Upper lobe of left lung (tissue), 6 donors: ENCODE measurements at regions not wholly inside any gene's neighbourhood (a gene's known extent, or its start where the extent isn't known, plus 50 kb on each side); places are given as distances from the start of the nearest gene placed in this dataset.
"Not testable (repeated sequence)": the region's sequence is repeated elsewhere in the genome, so short reads cannot be mapped to it uniquely, and the experiment has no call there.

Experiments used
- ATAC-seq, 2 donors: fragments of 200-7000 bp; cut with Tn5 transposase; one replicate each; pipeline ENCODE4 v1.9.1; 2022; ENCODE audit warnings: mild to moderate bottlenecking in 2 of 2, moderate library complexity in 2 of 2; ENCODE audit not compliant: low FRiP score in 2 of 2
- DNase-seq, 2 donors: peaks; one replicate each; pipeline ENCODE4 v3.0.0-alpha.2; 2019 to 2020
- H3K27ac ChIP-seq, 4 donors: fragments of 200-600 bp; sonication (generic); one replicate each; pipeline ENCODE4 v1.5.1; 2016 to 2019
- H3K27me3 ChIP-seq, 4 donors: fragments of 200-600 bp; sonication (generic); one replicate each; pipeline ENCODE4 v1.5.1; 2017 to 2019
- H3K36me3 ChIP-seq, 4 donors: fragments of 200-600 bp; sonication (generic); one replicate each; pipeline ENCODE4 v1.5.1; 2016 to 2019
- H3K4me1 ChIP-seq, 4 donors: fragments of 200-600 bp; sonication (generic); one replicate each; pipeline ENCODE4 v1.5.1; 2018 to 2019
- H3K4me3 ChIP-seq, 4 donors: fragments of 200-600 bp; sonication (generic); one replicate each; pipeline ENCODE4 v1.5.1; 2017 to 2019; ENCODE audit warnings: mild to moderate bottlenecking in 2 of 4, moderate library complexity in 1 of 4
- H3K9me3 ChIP-seq, 4 donors: fragments of 200-600 bp; sonication (generic); one replicate each; pipeline ENCODE4 v1.5.1; 2018 to 2019
- EP300 ChIP-seq, 4 donors: sonication (generic); formaldehyde crosslinking; IDR thresholded peaks; one replicate each; pipeline ENCODE4 v1.5.1; 2017; ENCODE audit warnings: antibody characterized with exemption in 4 of 4, control low read depth in 2 of 4
- POLR2A ChIP-seq, 4 donors: fragments of 450-650 bp; IDR thresholded peaks; one replicate each; pipeline ENCODE4 v1.5.1; 2016 to 2017; ENCODE audit warnings: antibody characterized with exemption in 4 of 4, mild to moderate bottlenecking in 2 of 4
- POLR2AphosphoS5 ChIP-seq, 2 donors: sonication (generic); formaldehyde crosslinking; IDR thresholded peaks; one replicate each; pipeline ENCODE4 v1.5.1; 2017; ENCODE audit warnings: antibody characterized with exemption in 2 of 2
- WGBS, 2 donors: methylation state at CpG; one replicate each; pipeline ENCODE4 v1.1.5; 2017 to 2018; 5-methylcytosine and 5-hydroxymethylcytosine counted together
- TF ChIP-seq, protein P1 (sequence below), 6 experiments: fragments of 450-650 bp in 4 of 6; fragments of 200-600 bp in 2 of 6; sonication (generic) in 2 of 6; IDR thresholded peaks; one replicate each; pipeline ENCODE4 v1.5.1; 2016 to 2019; ENCODE audit warnings: antibody characterized with exemption in 6 of 6
- donor health status: DM: no; HTN: no; CAD: no; lungs with moderate emphysema.
- donor health status: DM: no; HTN: yes; CAD: no; lungs with severe emphysema.

DNA sequence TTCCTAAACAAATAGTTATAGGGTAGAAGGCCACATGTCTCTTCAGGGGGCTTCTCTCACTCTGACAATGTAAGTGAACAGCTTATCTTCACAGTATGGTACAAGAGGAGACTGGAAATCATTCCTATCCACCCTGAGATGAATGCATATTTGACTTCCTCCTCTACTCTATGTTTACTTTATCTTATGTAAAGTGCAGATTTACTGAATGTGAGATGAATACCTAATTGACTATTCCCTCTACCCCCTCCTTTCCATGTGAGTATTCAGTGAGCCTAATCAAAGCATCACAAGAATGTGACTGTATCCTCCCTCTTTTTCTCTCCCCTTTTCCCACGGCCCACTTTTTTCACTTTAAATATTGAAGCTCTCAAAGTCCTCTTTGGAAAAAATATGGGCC lies 132.5 kb downstream of the BACH1 start:
- Histone ChIP-seq H3K27me3 (no peaks in the 10 kb centered on the region), H3K27ac (no peak overlapping the region), H3K4me1 (no peaks in the 10 kb centered on the region), H3K36me3 (no peaks in the 10 kb centered on the region), H3K9me3 (no peaks in the 10 kb centered on the region), H3K4me3 (no peak overlapping the region)
- no peak for DNase-seq
- no peak for ATAC-seq
- TF ChIP-seq POLR2A (IDR thresholded peaks at IDR 0.05) (no peak), EP300 (IDR thresholded peaks at IDR 0.05) (no peak), POLR2AphosphoS5 (IDR thresholded peaks at IDR 0.05) (no peak)
- TF ChIP-seq, protein P1, sequence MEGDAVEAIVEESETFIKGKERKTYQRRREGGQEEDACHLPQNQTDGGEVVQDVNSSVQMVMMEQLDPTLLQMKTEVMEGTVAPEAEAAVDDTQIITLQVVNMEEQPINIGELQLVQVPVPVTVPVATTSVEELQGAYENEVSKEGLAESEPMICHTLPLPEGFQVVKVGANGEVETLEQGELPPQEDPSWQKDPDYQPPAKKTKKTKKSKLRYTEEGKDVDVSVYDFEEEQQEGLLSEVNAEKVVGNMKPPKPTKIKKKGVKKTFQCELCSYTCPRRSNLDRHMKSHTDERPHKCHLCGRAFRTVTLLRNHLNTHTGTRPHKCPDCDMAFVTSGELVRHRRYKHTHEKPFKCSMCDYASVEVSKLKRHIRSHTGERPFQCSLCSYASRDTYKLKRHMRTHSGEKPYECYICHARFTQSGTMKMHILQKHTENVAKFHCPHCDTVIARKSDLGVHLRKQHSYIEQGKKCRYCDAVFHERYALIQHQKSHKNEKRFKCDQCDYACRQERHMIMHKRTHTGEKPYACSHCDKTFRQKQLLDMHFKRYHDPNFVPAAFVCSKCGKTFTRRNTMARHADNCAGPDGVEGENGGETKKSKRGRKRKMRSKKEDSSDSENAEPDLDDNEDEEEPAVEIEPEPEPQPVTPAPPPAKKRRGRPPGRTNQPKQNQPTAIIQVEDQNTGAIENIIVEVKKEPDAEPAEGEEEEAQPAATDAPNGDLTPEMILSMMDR (IDR thresholded peaks at IDR 0.05): no peak
- 75 to 91% methylated on average over 1 of the region's 1 CpG for WGBS, 2 donors

DNA sequence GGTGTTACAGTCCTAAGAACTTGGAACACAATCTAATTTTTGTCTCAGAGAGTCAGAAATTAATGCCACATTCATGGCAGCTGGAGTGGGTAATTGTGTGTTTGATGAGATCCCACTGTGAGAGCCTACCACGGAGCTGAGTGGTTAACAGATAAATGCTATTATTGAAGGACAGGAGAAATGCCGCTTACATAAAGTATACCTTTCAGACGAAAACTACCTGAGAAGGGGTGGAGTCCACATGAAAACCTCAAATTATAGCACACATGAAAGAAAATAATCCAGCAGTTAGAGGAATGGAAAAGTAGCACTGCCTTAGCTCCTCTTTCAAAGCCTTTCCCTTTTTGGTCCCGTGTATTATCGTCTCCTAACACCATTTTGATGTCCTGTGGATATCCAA lies 133.0 kb downstream of the BACH1 start:
- H3K4me1 ChIP-seq: no peaks in the 10 kb centered on the region
- H3K9me3 ChIP-seq: no peaks in the 10 kb centered on the region
- TF ChIP-seq POLR2A (IDR thresholded peaks at IDR 0.05): no peak
- no peak for TF ChIP-seq EP300 (IDR thresholded peaks at IDR 0.05)
- no peak for TF ChIP-seq POLR2AphosphoS5 (IDR thresholded peaks at IDR 0.05)
- TF ChIP-seq, protein P1 (IDR thresholded peaks at IDR 0.05): no peak
- ATAC-seq (no peak), DNase-seq (no peak)
- no peak overlapping the region for H3K4me3 ChIP-seq
- 91 to 95% methylated on average over 5 of the region's 5 CpGs for WGBS, 2 donors
- no peaks in the 10 kb centered on the region for H3K27me3 ChIP-seq
- H3K27ac ChIP-seq: no peak overlapping the region
- no peaks in the 10 kb centered on the region for H3K36me3 ChIP-seq

DNA sequence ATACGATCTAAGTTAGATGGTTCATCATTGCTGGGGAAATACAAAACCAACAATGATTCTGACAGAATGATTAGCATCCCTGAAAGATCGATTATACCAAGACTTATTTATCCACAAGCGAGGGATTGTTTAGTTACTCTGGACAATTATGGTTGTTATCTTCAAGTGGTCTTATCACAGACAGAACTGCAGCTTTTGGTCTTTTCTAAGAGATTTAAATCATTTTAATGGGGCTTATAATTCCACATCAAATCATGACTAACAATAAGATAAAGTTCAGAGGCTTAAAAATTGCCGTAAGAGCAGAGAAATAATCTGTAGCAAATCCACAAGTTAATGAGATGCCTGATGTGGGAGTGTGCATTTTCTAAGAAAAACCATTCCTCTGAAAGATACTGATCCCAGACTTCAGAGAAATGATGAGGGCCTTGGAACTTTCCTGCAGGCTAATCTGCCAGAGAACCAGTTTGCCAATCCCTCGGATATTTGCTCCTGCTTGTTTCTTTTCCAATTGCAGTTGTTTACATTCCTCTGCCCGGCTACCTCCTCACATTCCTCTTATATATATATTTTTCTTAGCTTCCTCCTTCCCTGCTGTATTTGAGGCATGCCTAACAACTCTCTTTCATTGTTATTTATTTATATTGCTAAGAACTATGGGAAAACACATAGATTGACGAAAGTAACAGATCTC lies 134.8 kb downstream of the BACH1 start:
- H3K4me1 ChIP-seq: no peaks in the 10 kb centered on the region
- no peak for DNase-seq
- no peak overlapping the region for H3K27ac ChIP-seq
- no peaks in the 10 kb centered on the region for H3K27me3 ChIP-seq
- no peak for TF ChIP-seq EP300 (IDR thresholded peaks at IDR 0.05)
- no peak for TF ChIP-seq POLR2AphosphoS5 (IDR thresholded peaks at IDR 0.05)
- TF ChIP-seq, protein P1 (IDR thresholded peaks at IDR 0.05): no peak
- TF ChIP-seq POLR2A (IDR thresholded peaks at IDR 0.05): no peak
- H3K4me3 ChIP-seq: no peak overlapping the region
- no peaks in the 10 kb centered on the region for H3K9me3 ChIP-seq
- 66 to 69% methylated on average over 7 of the region's 7 CpGs for WGBS, 2 donors
- ATAC-seq: no peak
- H3K36me3 ChIP-seq: no peaks in the 10 kb centered on the region

DNA sequence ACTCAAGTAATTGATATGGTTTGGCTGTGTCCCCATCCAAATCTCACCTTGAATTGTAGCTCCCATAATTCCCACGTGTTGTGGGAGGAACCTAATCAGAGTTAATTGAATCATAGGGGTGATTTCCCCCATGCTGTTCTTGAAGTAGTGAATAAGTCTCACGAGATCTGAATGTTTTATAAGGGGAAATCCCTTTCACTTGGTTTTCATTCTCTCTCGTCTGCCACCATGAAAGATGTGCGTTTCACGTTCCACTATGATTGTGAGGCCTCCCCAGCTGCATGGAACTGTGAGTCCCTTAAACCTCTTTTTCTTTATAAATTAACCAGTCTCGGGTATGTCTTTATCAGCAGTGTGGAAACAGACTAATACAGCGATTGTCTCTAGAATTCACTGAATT lies 135.4 kb downstream of the BACH1 start:
- Histone ChIP-seq H3K4me1 (no peaks in the 10 kb centered on the region), H3K4me3 (no peak overlapping the region), H3K27ac (no peak overlapping the region), H3K27me3 (no peaks in the 10 kb centered on the region), H3K36me3 (no peaks in the 10 kb centered on the region), H3K9me3 (no peaks in the 10 kb centered on the region)
- 79 to 89% methylated on average over 7 of the region's 7 CpGs for WGBS, 2 donors
- no peak for ATAC-seq
- no peak for TF ChIP-seq POLR2A (IDR thresholded peaks at IDR 0.05)
- TF ChIP-seq, protein P1 (IDR thresholded peaks at IDR 0.05): no peak
- TF ChIP-seq POLR2AphosphoS5 (IDR thresholded peaks at IDR 0.05): no peak
- TF ChIP-seq EP300 (IDR thresholded peaks at IDR 0.05): no peak
- DNase-seq: no peak

DNA sequence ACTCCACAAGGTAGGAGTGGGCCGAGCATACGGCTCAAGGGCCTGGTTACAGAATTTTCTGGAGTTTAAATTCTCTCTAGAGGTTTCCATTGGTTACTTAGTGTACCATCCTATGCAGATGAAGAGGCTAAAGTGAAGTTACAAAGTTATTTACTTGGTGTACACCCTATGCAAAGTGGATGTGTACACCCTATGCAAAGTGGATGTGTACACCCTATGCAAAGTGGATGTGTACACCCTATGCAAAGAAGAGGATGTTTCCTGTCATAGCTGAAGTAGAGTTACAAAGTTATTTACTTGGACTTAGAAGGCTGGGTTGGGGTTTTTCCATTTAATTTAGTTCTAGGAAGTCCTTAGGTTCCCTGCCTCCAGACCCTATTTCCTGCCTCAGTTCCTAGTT lies 136.3 kb downstream of the BACH1 start:
- WGBS, 2 donors: 85 to 91% methylated on average over 2 of the region's 2 CpGs
- H3K9me3 ChIP-seq, H3K36me3 ChIP-seq, H3K4me1 ChIP-seq, H3K27me3 ChIP-seq, H3K4me3 ChIP-seq, H3K27ac ChIP-seq, DNase-seq, ATAC-seq: not testable (repeated sequence)
